Mesenchymal stem cell (in vitro differentiated cells and primary cell): ENCODE measurements at regions not wholly inside any gene's neighbourhood (a gene's known extent, or its start where the extent isn't known, plus 50 kb on each side); places are given as distances from the start of the nearest gene placed in this dataset.

Experiments used
- DNase-seq: peaks from one replicate; pipeline ENCODE4 v3.0.0-alpha.2; 2013
- H2AFZ ChIP-seq: one replicate; pipeline ENCODE4 v1.6.1; 2013; ENCODE audit warnings: low read depth, mild to moderate bottlenecking, control low read depth, inconsistent platforms, low read length, moderate library complexity
- H2AK5ac ChIP-seq: 2 replicates; pipeline ENCODE4 v1.6.1; 2013; ENCODE audit warnings: low read length, moderate library complexity, mild to moderate bottlenecking, inconsistent platforms; ENCODE audit not compliant: severe bottlenecking
- H2BK120ac ChIP-seq: one replicate; pipeline ENCODE4 v1.6.1; 2013; ENCODE audit warnings: low read depth, mild to moderate bottlenecking, inconsistent platforms, low read length, moderate library complexity
- H2BK12ac ChIP-seq, 2 experiments: one replicate each; pipeline ENCODE4 v1.6.1; 2013; ENCODE audit warnings: inconsistent platforms in 2 of 2, low read length in 2 of 2, mild to moderate bottlenecking in 2 of 2, moderate library complexity in 2 of 2, control low read depth in 1 of 2
- H2BK15ac ChIP-seq: one replicate; pipeline ENCODE4 v1.6.1; 2013; ENCODE audit warnings: mild to moderate bottlenecking, low read depth, inconsistent platforms; ENCODE audit not compliant: poor library complexity, severe bottlenecking
- H2BK5ac ChIP-seq: 2 replicates; pipeline ENCODE4 v1.6.1; 2013; ENCODE audit warnings: low read depth, mild to moderate bottlenecking, low read length, control low read depth, inconsistent platforms; ENCODE audit not compliant: poor library complexity, severe bottlenecking
- H3K14ac ChIP-seq, 2 experiments: one replicate each; pipeline ENCODE4 v1.6.1; 2013; ENCODE audit warnings: inconsistent platforms in 2 of 2, low read length in 2 of 2, control low read depth in 1 of 2, mild to moderate bottlenecking in 1 of 2, moderate library complexity in 1 of 2
- H3K18ac ChIP-seq, 2 experiments: one replicate each; pipeline ENCODE4 v1.6.1; 2013; ENCODE audit warnings: inconsistent platforms in 2 of 2, low read length in 2 of 2, control low read depth in 1 of 2, low read depth in 1 of 2, mild to moderate bottlenecking in 1 of 2
- H3K23ac ChIP-seq, 2 experiments: one replicate each; pipeline ENCODE4 v1.6.1; 2013; ENCODE audit warnings: inconsistent platforms in 2 of 2, low read length in 2 of 2, mild to moderate bottlenecking in 2 of 2, moderate library complexity in 2 of 2, control low read depth in 1 of 2
- H3K27ac ChIP-seq: 2 replicates; pipeline ENCODE4 v1.5.1; 2013; ENCODE audit warnings: mild to moderate bottlenecking, moderate library complexity, low read length, control low read depth, inconsistent platforms; ENCODE audit not compliant: poor library complexity, severe bottlenecking
- H3K27me3 ChIP-seq, 2 experiments: 2 replicates each; pipeline versions ENCODE4 v1.6.1 to v1.7.0; 2013; ENCODE audit warnings: low read length in 2 of 2, mild to moderate bottlenecking in 2 of 2, moderate library complexity in 2 of 2, control low read depth in 1 of 2, inconsistent platforms in 1 of 2; ENCODE audit not compliant: control insufficient read depth in 1 of 2, insufficient read depth in 1 of 2
- H3K36me3 ChIP-seq, 2 experiments: 2 replicates each; pipeline versions ENCODE4 v1.6.1 to v1.7.0; 2013; ENCODE audit warnings: low read length in 2 of 2, control low read depth in 1 of 2, inconsistent platforms in 1 of 2, low read depth in 1 of 2, mild to moderate bottlenecking in 1 of 2; ENCODE audit not compliant: insufficient read depth in 2 of 2, control insufficient read depth in 1 of 2
- H3K4ac ChIP-seq, 2 experiments: one replicate each; pipeline ENCODE4 v1.6.1; 2013; ENCODE audit warnings: inconsistent platforms in 2 of 2, low read length in 2 of 2, mild to moderate bottlenecking in 2 of 2, moderate library complexity in 2 of 2, control low read depth in 1 of 2, low read depth in 1 of 2
- H3K4me1 ChIP-seq: 2 replicates; pipeline ENCODE4 v1.6.1; 2013; ENCODE audit warnings: low read depth, low read length, control low read depth; ENCODE audit not compliant: control insufficient read depth, insufficient read depth
- H3K4me2 ChIP-seq: 2 replicates; pipeline ENCODE4 v1.6.1; 2013; ENCODE audit warnings: low read length, mild to moderate bottlenecking, inconsistent platforms; ENCODE audit not compliant: poor library complexity, severe bottlenecking
- H3K4me3 ChIP-seq, 2 experiments: 2 replicates each; pipeline versions ENCODE4 v1.5.1 to v1.7.0; 2013; ENCODE audit warnings: low read length in 2 of 2, mild to moderate bottlenecking in 2 of 2, control low read depth in 1 of 2, low read depth in 1 of 2; ENCODE audit not compliant: insufficient read depth in 1 of 2
- H3K79me1 ChIP-seq: replicated peaks from 2 replicates; pipeline ENCODE4 v1.6.1; 2013; ENCODE audit warnings: mild to moderate bottlenecking, control low read depth, low read length, inconsistent platforms; ENCODE audit not compliant: poor library complexity, severe bottlenecking
- H3K9ac ChIP-seq: 2 replicates; pipeline ENCODE4 v1.7.0; 2013; ENCODE audit warnings: mild to moderate bottlenecking, low read length, moderate library complexity
- H3K9me3 ChIP-seq: 2 replicates; pipeline ENCODE4 v1.7.0; 2013; ENCODE audit warnings: mild to moderate bottlenecking, low read length; ENCODE audit not compliant: control insufficient read depth
- H4K8ac ChIP-seq: one replicate; pipeline ENCODE4 v1.6.1; 2013; ENCODE audit warnings: inconsistent platforms, mild to moderate bottlenecking, low read length, moderate library complexity
- H4K91ac ChIP-seq: one replicate; pipeline ENCODE4 v1.6.1; 2013; ENCODE audit warnings: mild to moderate bottlenecking, low read length, inconsistent platforms
- WGBS: methylation state at CpG from one replicate; pipeline ENCODE4 v1.1.7; 2013; ENCODE audit warnings: mixed read lengths; 5-methylcytosine and 5-hydroxymethylcytosine counted together

GRCh38 chr3:25349095-25349494, 79.0 kb upstream of the RARB start:
- no peak overlapping the region for H4K8ac ChIP-seq
- H2BK120ac ChIP-seq = no peak overlapping the region
- H3K9me3 ChIP-seq = no peaks in the 10 kb centered on the region
- H2BK15ac ChIP-seq = peak overlapping the region; percentile 77
- no peak overlapping the region for H4K91ac ChIP-seq
- no peak overlapping the region for H3K4me2 ChIP-seq
- no peak overlapping the region for H3K14ac ChIP-seq
- H3K27me3 ChIP-seq = no peaks in the 10 kb centered on the region
- no peak overlapping the region for H3K27ac ChIP-seq
- H2AK5ac ChIP-seq = no peak overlapping the region
- H3K36me3 ChIP-seq = no peaks in the 10 kb centered on the region
- DNase-seq = no peak
- no peak overlapping the region for H2BK12ac ChIP-seq
- WGBS = 76% methylated on average over 6 of the region's 6 CpGs
- H2AFZ ChIP-seq = no peak overlapping the region
- H3K4ac ChIP-seq = no peak overlapping the region
- H3K9ac ChIP-seq = no peak overlapping the region
- H3K4me1 ChIP-seq = no peaks in the 10 kb centered on the region
- H2BK5ac ChIP-seq = no peak overlapping the region
- H3K4me3 ChIP-seq = no peak overlapping the region
- no peaks in the 10 kb centered on the region for H3K79me1 ChIP-seq
- H3K18ac ChIP-seq = no peak overlapping the region
- H3K23ac ChIP-seq = no peak overlapping the region

GRCh38 chr3:25349828-25350724, 78.0 kb upstream of the RARB start:
- Histone ChIP-seq H3K23ac (no peak overlapping the region), H2BK5ac (no peak overlapping the region), H3K36me3 (no peaks in the 10 kb centered on the region), H3K4ac (no peak overlapping the region), H2BK12ac (peak overlapping the region in 1 of 2 experiments; percentile 6), H2BK15ac (no peak overlapping the region), H2BK120ac (no peak overlapping the region), H3K79me1 (no peaks in the 10 kb centered on the region), H3K4me3 (no peak overlapping the region), H3K9ac (no peak overlapping the region), H3K18ac (peak overlapping the region in 1 of 2 experiments; percentile 55), H3K27ac (no peak overlapping the region), H4K8ac (peak overlapping the region; percentile 20), H3K4me2 (no peak overlapping the region), H3K4me1 (no peaks in the 10 kb centered on the region), H3K14ac (no peak overlapping the region), H2AFZ (no peak overlapping the region), H3K27me3 (no peaks in the 10 kb centered on the region), H4K91ac (no peak overlapping the region), H3K9me3 (no peaks in the 10 kb centered on the region), H2AK5ac (no peak overlapping the region)
- WGBS = 97% methylated on average over 2 of the region's 6 CpGs
- DNase-seq = no peak

- H3K4me3 ChIP-seq = no peak overlapping the region
- no peak overlapping the region for H4K91ac ChIP-seq
- H2BK12ac ChIP-seq = no peak overlapping the region
- H3K27me3 ChIP-seq = no peaks in the 10 kb centered on the region
- no peak overlapping the region for H2BK15ac ChIP-seq
- H2AK5ac ChIP-seq = no peak overlapping the region
- 94% methylated on average over 5 of the region's 5 CpGs for WGBS
- no peak overlapping the region for H2AFZ ChIP-seq
- no peak overlapping the region for H3K4me2 ChIP-seq
- no peak overlapping the region for H4K8ac ChIP-seq
- DNase-seq = no peak
- no peak overlapping the region for H3K18ac ChIP-seq
- no peak overlapping the region for H3K4ac ChIP-seq
- H3K9ac ChIP-seq = no peak overlapping the region
- no peak overlapping the region for H2BK120ac ChIP-seq
- H3K14ac ChIP-seq = no peak overlapping the region
- no peaks in the 10 kb centered on the region for H3K36me3 ChIP-seq
- H3K23ac ChIP-seq = no peak overlapping the region
- no peaks in the 10 kb centered on the region for H3K4me1 ChIP-seq
- H3K9me3 ChIP-seq = no peaks in the 10 kb centered on the region
- H3K79me1 ChIP-seq = no peaks in the 10 kb centered on the region
- H2BK5ac ChIP-seq = no peak overlapping the region
- H3K27ac ChIP-seq = no peak overlapping the region
Observed at GRCh38 chr3:25350725-25351114, 77.3 kb upstream of the RARB start.

- no peaks in the 10 kb centered on the region for H3K9me3 ChIP-seq
- no peak overlapping the region for H3K27ac ChIP-seq
- H2BK15ac ChIP-seq = no peak overlapping the region
- no peak overlapping the region for H2AK5ac ChIP-seq
- no peak overlapping the region for H3K9ac ChIP-seq
- no peak overlapping the region for H3K23ac ChIP-seq
- no peak overlapping the region for H2BK120ac ChIP-seq
- no peak overlapping the region for H2BK5ac ChIP-seq
- 80% methylated on average over 1 of the region's 3 CpGs for WGBS
- no peak overlapping the region for H4K91ac ChIP-seq
- no peaks in the 10 kb centered on the region for H3K4me1 ChIP-seq
- no peaks in the 10 kb centered on the region for H3K79me1 ChIP-seq
- no peaks in the 10 kb centered on the region for H3K27me3 ChIP-seq
- H3K4me2 ChIP-seq = no peak overlapping the region
- DNase-seq = peak; percentile 40
- H4K8ac ChIP-seq = no peak overlapping the region
- H2AFZ ChIP-seq = no peak overlapping the region
- no peak overlapping the region for H3K4ac ChIP-seq
- H3K4me3 ChIP-seq = no peak overlapping the region
- no peak overlapping the region for H2BK12ac ChIP-seq
- no peaks in the 10 kb centered on the region for H3K36me3 ChIP-seq
- H3K18ac ChIP-seq = no peak overlapping the region
- H3K14ac ChIP-seq = no peak overlapping the region
Observed at GRCh38 chr3:25354071-25354470, 74.0 kb upstream of the RARB start.
